ENCODE measurements at regions not wholly inside any gene's neighbourhood (a gene's known extent, or its start where the extent isn't known, plus 50 kb on each side); places are given as distances from the start of the nearest gene placed in this dataset.

GRCh38 chr10:29881811-29882210 lies 177.6 kb downstream of the JCAD start:
- TF ChIP-seq CTCF (IDR thresholded peaks at IDR 0.05): no peak
- no peak for TF ChIP-seq POLR2A (IDR thresholded peaks at IDR 0.05)
